ENCODE measurements at regions not wholly inside any gene's neighbourhood (a gene's known extent, or its start where the extent isn't known, plus 50 kb on each side); places are given as distances from the start of the nearest gene placed in this dataset.

DNA sequence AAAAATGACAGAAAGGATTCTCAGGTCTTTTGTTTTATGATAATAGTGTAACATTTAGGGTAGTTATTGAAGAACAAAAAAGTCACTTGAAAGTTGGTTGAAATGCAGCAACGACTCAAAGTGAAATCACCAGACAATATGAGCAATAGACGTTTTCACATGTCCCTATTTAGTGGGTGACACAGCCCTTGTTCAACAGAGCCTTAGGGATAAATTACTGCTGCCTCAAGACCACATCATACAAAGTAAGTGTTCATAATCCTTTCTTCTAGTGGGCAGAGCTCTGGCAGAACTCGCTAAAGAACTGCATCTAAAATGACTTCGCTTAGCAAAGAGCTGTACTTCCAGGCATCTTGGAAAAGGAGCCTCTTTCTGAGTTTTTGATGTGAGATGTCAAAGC, 128.5 kb upstream of the LMNTD1 start:
- TF ChIP-seq, protein P1, sequence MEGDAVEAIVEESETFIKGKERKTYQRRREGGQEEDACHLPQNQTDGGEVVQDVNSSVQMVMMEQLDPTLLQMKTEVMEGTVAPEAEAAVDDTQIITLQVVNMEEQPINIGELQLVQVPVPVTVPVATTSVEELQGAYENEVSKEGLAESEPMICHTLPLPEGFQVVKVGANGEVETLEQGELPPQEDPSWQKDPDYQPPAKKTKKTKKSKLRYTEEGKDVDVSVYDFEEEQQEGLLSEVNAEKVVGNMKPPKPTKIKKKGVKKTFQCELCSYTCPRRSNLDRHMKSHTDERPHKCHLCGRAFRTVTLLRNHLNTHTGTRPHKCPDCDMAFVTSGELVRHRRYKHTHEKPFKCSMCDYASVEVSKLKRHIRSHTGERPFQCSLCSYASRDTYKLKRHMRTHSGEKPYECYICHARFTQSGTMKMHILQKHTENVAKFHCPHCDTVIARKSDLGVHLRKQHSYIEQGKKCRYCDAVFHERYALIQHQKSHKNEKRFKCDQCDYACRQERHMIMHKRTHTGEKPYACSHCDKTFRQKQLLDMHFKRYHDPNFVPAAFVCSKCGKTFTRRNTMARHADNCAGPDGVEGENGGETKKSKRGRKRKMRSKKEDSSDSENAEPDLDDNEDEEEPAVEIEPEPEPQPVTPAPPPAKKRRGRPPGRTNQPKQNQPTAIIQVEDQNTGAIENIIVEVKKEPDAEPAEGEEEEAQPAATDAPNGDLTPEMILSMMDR (conservative IDR thresholded peaks at IDR 0.05 in 1 of 2, IDR thresholded peaks at IDR 0.05 in 1 of 2; ENCODE audit: low read depth in 1 of 2, low read length in 2 of 2): no peak
- TF ChIP-seq EZH2 (IDR thresholded peaks at IDR 0.05; ENCODE audit: low read length, missing control alignments): no peak

All from fibroblast of lung (primary cell).